ENCODE measurements at regions not wholly inside any gene's neighbourhood (a gene's known extent, or its start where the extent isn't known, plus 50 kb on each side); places are given as distances from the start of the nearest gene placed in this dataset.
"Not testable (repeated sequence)": the region's sequence is repeated elsewhere in the genome, so short reads cannot be mapped to it uniquely, and the experiment has no call there.

GRCh38 chr4:104129243-104129642, 365.5 kb downstream of the CXXC4 start:
- DNase-seq (ENCODE audit: low read depth), result no peak

GRCh38 chr4:104128850-104129213, 365.9 kb downstream of the CXXC4 start:
- no peak for DNase-seq (ENCODE audit: low read depth)

DNA sequence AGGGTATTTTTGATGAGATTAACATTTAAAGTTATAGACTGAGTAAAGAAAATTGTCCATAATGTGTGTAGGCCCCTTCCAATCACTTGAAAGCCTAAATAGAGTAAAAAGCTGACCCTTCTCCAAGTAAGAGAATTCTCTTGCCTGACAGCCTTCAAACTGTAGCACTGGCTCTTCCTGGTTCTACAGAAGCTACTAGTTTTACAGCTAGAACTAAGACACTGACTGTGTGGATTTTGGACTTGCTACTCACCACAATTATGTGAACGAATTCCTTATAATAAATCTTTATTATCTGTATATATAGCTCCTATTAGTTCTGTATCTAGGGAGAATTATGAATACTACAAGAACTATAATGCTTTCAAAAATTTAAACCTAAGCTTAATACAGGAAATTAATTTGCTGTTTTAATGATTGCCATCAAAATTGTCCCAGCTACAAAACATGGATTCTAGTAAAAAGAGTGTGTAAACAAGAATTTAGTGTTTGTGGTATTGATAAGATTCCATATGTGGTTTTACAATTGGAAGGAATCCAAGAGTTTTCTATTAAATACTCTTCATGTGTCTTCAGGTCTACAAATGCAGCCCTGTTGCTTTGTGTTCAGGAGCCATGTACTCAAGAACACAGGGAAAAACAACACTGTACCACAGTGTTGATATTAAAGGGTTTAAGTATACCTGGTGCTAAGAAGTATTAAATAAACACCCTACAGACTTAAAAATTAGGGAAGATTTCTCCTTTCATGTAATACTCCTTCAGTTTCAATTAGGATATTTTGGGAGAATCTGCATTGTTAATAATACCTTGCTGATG, 366.5 kb downstream of the CXXC4 start:
- DNase-seq (ENCODE audit: low read depth), result no peak

DNA sequence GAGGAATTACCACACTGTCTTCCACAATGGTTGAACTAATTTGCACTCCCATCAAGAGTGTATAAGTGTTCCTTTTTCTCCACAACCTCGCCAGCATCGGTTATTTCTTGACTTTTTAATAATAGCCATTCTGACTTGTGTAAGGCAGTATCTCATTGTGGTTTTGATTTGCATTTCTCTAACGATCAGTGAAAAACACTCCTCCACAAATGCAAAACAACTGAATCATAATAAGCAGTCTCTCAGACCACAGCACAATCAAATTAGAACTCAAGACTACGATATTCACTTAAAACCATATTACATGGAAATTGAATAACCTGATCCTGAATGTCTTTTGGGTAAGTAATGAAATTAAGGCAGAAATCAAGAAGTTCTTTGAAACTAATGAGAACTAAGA, 371.7 kb downstream of the CXXC4 start:
- DNase-seq (ENCODE audit: low read depth), result no peak

- DNase-seq (ENCODE audit: low read depth), result no peak
Observed at GRCh38 chr4:104117776-104118175, 376.9 kb downstream of the CXXC4 start.

DNA sequence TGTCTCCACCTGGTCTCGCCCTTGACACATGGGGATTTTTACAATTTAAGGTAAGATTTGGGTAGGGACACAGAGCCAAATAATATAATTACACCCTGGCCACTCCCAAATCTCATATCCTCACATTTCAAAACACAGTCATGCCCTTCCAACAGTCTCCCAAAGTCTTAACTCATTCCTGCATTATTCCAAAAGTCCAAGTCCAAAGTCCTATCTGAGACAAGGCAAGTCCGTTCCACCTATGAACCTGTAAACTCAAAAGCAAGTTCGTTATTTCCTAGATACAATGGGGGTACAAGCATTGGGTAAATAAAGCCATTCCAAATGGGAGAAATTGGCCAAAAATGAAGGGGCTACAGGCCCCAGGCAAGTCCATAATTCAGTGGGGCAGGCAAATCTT, 380.8 kb downstream of the CXXC4 start:
- no peak for DNase-seq (ENCODE audit: low read depth)

GRCh38 chr4:104099141-104099540, 379.4 kb upstream of the TACR3 start:
- DNase-seq (ENCODE audit: low read depth), result no peak

GRCh38 chr4:104093247-104093646, 373.5 kb upstream of the TACR3 start:
- DNase-seq (ENCODE audit: low read depth), result no peak

GRCh38 chr4:104073229-104073628, 353.4 kb upstream of the TACR3 start:
- DNase-seq (ENCODE audit: low read depth), result no peak

- no peak for DNase-seq (ENCODE audit: low read depth)
Observed at GRCh38 chr4:104066533-104066932, 346.7 kb upstream of the TACR3 start.

DNA sequence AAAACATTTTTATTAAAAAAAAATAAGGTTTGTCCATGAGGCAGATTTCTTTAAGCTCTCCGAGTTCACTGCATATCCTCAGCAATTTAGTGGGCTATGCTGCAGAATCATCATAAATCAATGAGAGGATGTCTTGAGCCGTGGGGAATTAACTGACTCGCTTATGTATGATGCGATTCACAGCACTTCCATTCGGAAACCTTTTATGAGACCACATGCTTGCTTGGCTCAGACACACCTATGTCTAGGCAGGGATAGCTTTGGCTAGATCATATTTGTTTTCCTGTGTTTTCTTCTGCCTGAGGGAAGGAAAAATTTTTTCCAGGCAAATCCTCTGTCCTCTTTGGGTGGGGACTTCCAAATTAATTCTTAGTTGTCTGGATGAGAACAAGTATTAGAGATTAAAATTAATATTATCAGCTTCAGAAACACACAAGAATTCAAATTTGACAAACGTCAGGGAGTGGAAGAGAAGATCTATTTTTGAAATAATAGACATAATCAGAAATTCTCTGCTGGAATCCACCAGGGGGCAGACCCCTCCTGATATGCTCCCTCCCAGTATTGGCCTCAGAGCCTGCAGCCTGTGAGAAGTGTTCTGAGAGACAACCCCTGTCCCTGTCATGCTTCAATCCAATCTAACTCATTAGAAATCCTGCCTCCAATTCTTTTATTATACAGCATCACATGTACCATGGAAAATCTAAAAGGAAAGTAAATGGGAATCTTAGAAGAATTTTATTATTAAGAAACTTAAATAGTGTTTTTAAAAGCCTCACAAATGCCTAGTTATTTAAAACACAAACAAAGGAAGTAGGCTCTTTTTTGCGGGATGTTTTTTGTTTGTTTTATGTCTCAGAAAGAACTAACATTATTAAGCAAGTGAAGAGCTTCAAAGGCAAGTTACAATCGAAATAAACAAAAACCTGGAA, 345.1 kb upstream of the TACR3 start:
- DNase-seq (ENCODE audit: low read depth), result peak; percentile 14

GRCh38 chr4:104063341-104063740, 343.6 kb upstream of the TACR3 start:
- no peak for DNase-seq (ENCODE audit: low read depth)

DNA sequence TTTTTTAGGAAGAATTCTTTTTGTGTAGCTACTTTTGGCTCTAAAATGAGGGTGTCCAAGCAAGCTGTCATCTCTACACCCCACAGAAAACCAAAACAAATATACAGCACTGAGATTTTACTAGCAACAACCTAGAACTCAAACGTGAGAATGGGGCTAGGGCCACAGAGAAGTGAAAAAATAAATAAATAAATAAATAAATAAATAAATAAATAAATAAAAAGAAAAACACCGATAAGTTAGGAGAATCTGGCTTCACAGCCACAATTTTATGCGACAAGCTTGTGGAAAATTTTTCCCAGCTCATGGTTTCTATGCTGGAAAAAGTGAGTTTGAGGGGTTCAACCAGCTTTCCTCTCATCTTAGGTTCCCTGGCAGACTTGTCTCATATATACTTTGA, 324.6 kb upstream of the TACR3 start:
- DNase-seq (ENCODE audit: low read depth), result no peak

DNA sequence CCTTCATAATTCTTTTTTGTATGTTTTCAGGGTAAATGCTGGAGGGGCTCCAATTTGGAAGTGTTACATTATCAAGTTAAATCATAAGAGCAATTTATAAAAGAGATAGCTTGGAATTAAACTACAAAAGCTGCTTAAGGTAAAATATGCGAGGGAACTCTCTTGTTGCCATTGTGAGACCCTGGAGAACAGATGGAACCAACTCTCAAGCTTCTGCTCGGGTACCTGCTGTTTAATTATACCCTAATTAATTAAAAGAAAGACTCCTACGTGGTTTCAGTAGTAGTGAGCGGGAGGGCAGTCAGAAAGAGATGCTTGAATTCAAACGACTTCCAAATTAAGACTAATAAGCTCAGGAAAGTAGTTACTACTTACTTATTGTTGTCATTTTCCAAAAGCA, 313.1 kb upstream of the TACR3 start:
- DNase-seq (ENCODE audit: low read depth), result no peak

DNA sequence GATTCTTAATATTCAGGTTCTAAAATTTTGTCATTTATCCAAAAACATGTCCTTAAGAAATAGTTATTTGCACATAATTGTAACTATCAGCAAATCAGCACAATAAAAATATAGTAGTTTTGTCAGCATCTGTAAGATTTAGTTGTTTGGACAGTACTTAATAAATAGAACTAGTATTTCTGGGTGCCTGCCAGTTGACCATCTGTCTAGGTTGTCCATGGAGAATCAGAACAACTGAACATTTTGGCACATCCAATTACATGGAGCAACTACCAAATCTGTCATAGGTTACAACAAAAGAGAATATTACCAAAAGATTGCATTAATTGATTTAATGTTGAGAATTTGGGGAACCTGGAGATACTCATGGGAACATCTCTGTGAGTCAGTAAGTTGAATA, 305.5 kb upstream of the TACR3 start:
- DNase-seq (ENCODE audit: low read depth), result no peak

GRCh38 chr4:104022831-104023230, 303.0 kb upstream of the TACR3 start:
- DNase-seq (ENCODE audit: low read depth), result no peak

- DNase-seq (ENCODE audit: low read depth), result no peak
Observed at GRCh38 chr4:104022226-104022625, 302.4 kb upstream of the TACR3 start.

DNA sequence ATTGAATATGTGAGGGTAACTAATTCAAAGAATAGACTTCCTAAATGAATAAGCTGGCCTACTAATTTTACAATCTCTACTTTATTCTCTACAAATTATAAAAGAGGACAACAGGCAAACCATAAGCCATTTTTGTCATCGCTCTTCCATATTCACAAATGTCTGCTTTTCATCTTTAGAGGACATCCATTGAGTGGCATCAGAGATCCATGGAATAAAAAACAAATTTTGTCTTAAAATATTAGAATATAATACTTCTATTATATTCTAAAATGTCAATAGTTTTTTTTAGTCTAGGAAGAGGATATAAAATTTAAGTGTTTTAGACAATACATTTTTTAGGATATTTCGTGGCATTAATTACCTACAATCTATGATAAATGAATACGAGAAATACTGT, 300.9 kb upstream of the TACR3 start:
- DNase-seq (ENCODE audit: low read depth), result no peak

DNA sequence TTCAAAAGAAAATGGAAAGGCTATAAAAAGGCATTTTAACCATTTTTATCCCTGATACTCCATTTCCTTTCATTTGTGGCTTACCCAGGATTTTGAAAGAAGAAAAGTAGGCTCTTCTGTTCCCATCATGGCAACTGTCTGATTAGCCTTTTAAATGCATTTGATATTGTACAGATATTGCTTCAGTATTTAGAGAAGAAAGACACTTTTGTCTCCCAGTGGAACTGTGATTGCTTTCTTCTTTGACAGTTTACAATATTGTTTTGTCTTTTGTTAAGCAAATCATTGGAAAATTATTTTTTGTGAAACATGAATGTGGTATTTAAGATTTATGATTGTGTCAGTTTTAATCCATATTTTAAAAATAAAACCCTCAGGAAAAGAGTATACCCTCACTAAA, 297.4 kb upstream of the TACR3 start:
- DNase-seq (ENCODE audit: low read depth), result no peak

GRCh38 chr4:104015680-104016079, 295.9 kb upstream of the TACR3 start:
- DNase-seq (ENCODE audit: low read depth), result no peak

GRCh38 chr4:104010722-104011121, 290.9 kb upstream of the TACR3 start:
- DNase-seq (ENCODE audit: low read depth), result no peak

- DNase-seq (ENCODE audit: low read depth), result not testable (repeated sequence)
Observed at GRCh38 chr4:104002318-104002717, 282.5 kb upstream of the TACR3 start.

GRCh38 chr4:103998756-103999155, 279.0 kb upstream of the TACR3 start:
- no peak for DNase-seq (ENCODE audit: low read depth)

Measured in non-pigmented ciliary epithelial cell (primary cell).